Omental fat pad (tissue), 3 donors: ENCODE measurements at regions not wholly inside any gene's neighbourhood (a gene's known extent, or its start where the extent isn't known, plus 50 kb on each side); places are given as distances from the start of the nearest gene placed in this dataset.
"Not testable (repeated sequence)": the region's sequence is repeated elsewhere in the genome, so short reads cannot be mapped to it uniquely, and the experiment has no call there.

Experiments
- ATAC-seq: fragments of 150-250 bp; one replicate; pipeline ENCODE4 v1.9.1; 2016; ENCODE audit warnings: mild to moderate bottlenecking, moderate library complexity; ENCODE audit not compliant: low FRiP score
- DNase-seq: peaks from one replicate; pipeline ENCODE4 v3.0.0-alpha.2; 2019; ENCODE audit warnings: low spot score
- CTCF ChIP-seq, 3 donors: fragments of 450-650 bp; IDR thresholded peaks; one replicate each; pipeline ENCODE4 v1.5.1; 2016 to 2017; ENCODE audit warnings: antibody characterized with exemption in 3 of 3, mild to moderate bottlenecking in 3 of 3, moderate library complexity in 2 of 3

- ATAC-seq (no peak), DNase-seq (no peak)
- TF ChIP-seq CTCF (IDR thresholded peaks at IDR 0.05), result no peak
These were observed 71.3 kb upstream of the HECW1 start for GRCh38 chr7:43041105-43041504.

- ATAC-seq, result no peak
- no peak for TF ChIP-seq CTCF (IDR thresholded peaks at IDR 0.05)
- no peak for DNase-seq
These were observed 70.7 kb upstream of the HECW1 start for GRCh38 chr7:43041724-43042123.

- no peak for ATAC-seq
- DNase-seq, result no peak
- TF ChIP-seq CTCF (IDR thresholded peaks at IDR 0.05), result no peak
These were observed 70.1 kb upstream of the HECW1 start for GRCh38 chr7:43042302-43042701.

GRCh38 chr7:43044511-43044910 is 67.9 kb upstream of the HECW1 start:
- DNase-seq (no peak), ATAC-seq (no peak)
- TF ChIP-seq CTCF (IDR thresholded peaks at IDR 0.05), result no peak

GRCh38 chr7:43054052-43054722 is 58.3 kb upstream of the HECW1 start:
- ATAC-seq, result no peak
- no peak for DNase-seq
- no peak for TF ChIP-seq CTCF (IDR thresholded peaks at IDR 0.05)

- no peak for DNase-seq
- no peak for TF ChIP-seq CTCF (IDR thresholded peaks at IDR 0.05)
- ATAC-seq, result no peak
These were observed 55.3 kb upstream of the HECW1 start for GRCh38 chr7:43057141-43057540.

GRCh38 chr7:43058271-43059066 is 54.0 kb upstream of the HECW1 start:
- DNase-seq, result no peak

GRCh38 chr7:43059067-43059600 is 53.3 kb upstream of the HECW1 start:
- ATAC-seq, result not testable (repeated sequence)

More at GRCh38 chr7:43058271-43059066, 54.0 kb upstream of the HECW1 start:
- ATAC-seq, result no peak
- no peak for TF ChIP-seq CTCF (IDR thresholded peaks at IDR 0.05)

More at GRCh38 chr7:43059067-43059600, 53.3 kb upstream of the HECW1 start:
- not testable (repeated sequence) for DNase-seq
